Left ventricle myocardium inferior (tissue), 1 donor: ENCODE measurements at regions not wholly inside any gene's neighbourhood (a gene's known extent, or its start where the extent isn't known, plus 50 kb on each side); places are given as distances from the start of the nearest gene placed in this dataset.

Experiments used
- DNase-seq: peaks from one replicate; pipeline ENCODE4 v3.0.0-alpha.2; 2020
- H3K27ac ChIP-seq: fragments of 200-600 bp; replicated peaks from 2 replicates; pipeline ENCODE4 v1.8.0; 2021
- H3K27me3 ChIP-seq: fragments of 200-600 bp; 2 replicates; pipeline ENCODE4 v1.8.0; 2021; ENCODE audit warnings: low read depth
- H3K36me3 ChIP-seq: fragments of 200-600 bp; 2 replicates; pipeline ENCODE4 v1.8.0; 2021
- H3K4me1 ChIP-seq: fragments of 200-600 bp; 2 replicates; pipeline ENCODE4 v1.8.0; 2021
- H3K4me3 ChIP-seq: fragments of 200-600 bp; 2 replicates; pipeline ENCODE4 v1.8.0; 2021; ENCODE audit warnings: mild to moderate bottlenecking, moderate library complexity
- H3K9me3 ChIP-seq: fragments of 200-600 bp; replicated peaks from 2 replicates; pipeline ENCODE4 v1.8.0; 2021
- CTCF ChIP-seq: fragments of 200-600 bp; IDR thresholded peaks from 2 replicates; pipeline ENCODE4 v1.8.0; 2021; ENCODE audit warnings: antibody characterized with exemption, mild to moderate bottlenecking, borderline replicate concordance
- intact Hi-C: fragments of 100-400 bp; cut with micrococcal nuclease; formaldehyde crosslinking; loops from one replicate; pipeline ENCODE4 v1.11.0; 2022
- donor health status: DM: no; HTN: yes; CAD: no; lungs with severe emphysema.

- Histone ChIP-seq H3K36me3 (no peaks in the 10 kb centered on the region), H3K27me3 (peaks cover 68% of the 10 kb centered on the region), H3K4me3 (no peak overlapping the region), H3K4me1 (no peaks in the 10 kb centered on the region), H3K9me3 (no peaks in the 10 kb centered on the region), H3K27ac (no peak overlapping the region)
- intact Hi-C loops = no loop called here
- DNase-seq = no peak
- TF ChIP-seq CTCF = no peak
Observed at GRCh38 chr14:98140862-98141530, 1131.0 kb downstream of the BCL11B start.

GRCh38 chr14:98143566-98143965, 1128.4 kb downstream of the BCL11B start:
- Histone ChIP-seq H3K36me3 (no peaks in the 10 kb centered on the region), H3K27me3 (peaks cover 42% of the 10 kb centered on the region), H3K27ac (no peak overlapping the region), H3K4me3 (no peak overlapping the region), H3K4me1 (no peaks in the 10 kb centered on the region), H3K9me3 (no peaks in the 10 kb centered on the region)
- TF ChIP-seq CTCF = no peak
- no peak for DNase-seq
- intact Hi-C loops = no loop called here

- no peak for TF ChIP-seq CTCF
- H3K36me3 ChIP-seq = no peaks in the 10 kb centered on the region
- no peak for DNase-seq
- no peak overlapping the region for H3K4me3 ChIP-seq
- H3K27ac ChIP-seq = no peak overlapping the region
- peaks cover 28% of the 10 kb centered on the region for H3K27me3 ChIP-seq
- H3K9me3 ChIP-seq = no peaks in the 10 kb centered on the region
- no peaks in the 10 kb centered on the region for H3K4me1 ChIP-seq
- intact Hi-C loops = no loop called here
Observed at GRCh38 chr14:98144964-98145363, 1127.0 kb downstream of the BCL11B start.

- no peaks in the 10 kb centered on the region for H3K36me3 ChIP-seq
- DNase-seq = no peak
- H3K27me3 ChIP-seq = peaks cover 16% of the 10 kb centered on the region
- TF ChIP-seq CTCF = no peak
- intact Hi-C loops = no loop called here
- no peak overlapping the region for H3K27ac ChIP-seq
- no peaks in the 10 kb centered on the region for H3K9me3 ChIP-seq
- H3K4me3 ChIP-seq = no peak overlapping the region
- no peaks in the 10 kb centered on the region for H3K4me1 ChIP-seq
Observed at GRCh38 chr14:98146416-98146815, 1125.6 kb downstream of the BCL11B start.

- H3K27me3 ChIP-seq = peaks cover 30% of the 10 kb centered on the region
- no peaks in the 10 kb centered on the region for H3K9me3 ChIP-seq
- no peaks in the 10 kb centered on the region for H3K36me3 ChIP-seq
- no peak for DNase-seq
- no peak overlapping the region for H3K27ac ChIP-seq
- intact Hi-C loops = no loop called here
- H3K4me3 ChIP-seq = no peak overlapping the region
- no peak for TF ChIP-seq CTCF
- H3K4me1 ChIP-seq = no peaks in the 10 kb centered on the region
Observed at GRCh38 chr14:98154254-98154653, 1117.7 kb downstream of the BCL11B start.

- DNase-seq = no peak
- H3K27me3 ChIP-seq = peaks cover 30% of the 10 kb centered on the region
- H3K4me1 ChIP-seq = no peaks in the 10 kb centered on the region
- TF ChIP-seq CTCF = no peak
- no peaks in the 10 kb centered on the region for H3K9me3 ChIP-seq
- H3K36me3 ChIP-seq = no peaks in the 10 kb centered on the region
- no peak overlapping the region for H3K4me3 ChIP-seq
- intact Hi-C loops = no loop called here
- no peak overlapping the region for H3K27ac ChIP-seq
Observed at GRCh38 chr14:98156411-98156810, 1115.6 kb downstream of the BCL11B start.
